ENCODE measurements at regions not wholly inside any gene's neighbourhood (a gene's known extent, or its start where the extent isn't known, plus 50 kb on each side); places are given as distances from the start of the nearest gene placed in this dataset.

- H3K4me1 ChIP-seq (ENCODE audit: control insufficient read depth in 2 of 2, insufficient read depth in 2 of 2, low read length in 2 of 2) = no peaks in the 10 kb centered on the region
- no peak overlapping the region for H3K4me3 Mint-ChIP-seq
- H3K27ac ChIP-seq (ENCODE audit: low read length in 2 of 2) = no peak overlapping the region
- no peak for ATAC-seq (ENCODE audit: low read depth)
- no peak for TF ChIP-seq EZH2 (IDR thresholded peaks at IDR 0.05; ENCODE audit: borderline replicate concordance, insufficient read depth, low read depth, low read length, poor library complexity, severe bottlenecking)
- TF ChIP-seq CTCF (IDR thresholded peaks at IDR 0.05) = no peak
- no peaks in the 10 kb centered on the region for H3K4me1 Mint-ChIP-seq
- no peak overlapping the region for H3K27ac Mint-ChIP-seq
- H4K20me1 ChIP-seq (ENCODE audit: control insufficient read depth, insufficient read depth, low read length, poor library complexity, severe bottlenecking) = no peaks in the 10 kb centered on the region
- intact Hi-C loops (cut with micrococcal nuclease) = no loop called here
- ChIA-PET POLR2A (no interaction called here), CTCF (no interaction called here)
- H3K27me3 Mint-ChIP-seq = peaks cover 14% of the 10 kb centered on the region
- no peak for DNase-seq
- no peak overlapping the region for H2AFZ ChIP-seq (ENCODE audit: insufficient read depth, low read depth, low read length, poor library complexity, severe bottlenecking)
- no peaks in the 10 kb centered on the region for H3K9me3 ChIP-seq (ENCODE audit: control extremely low read depth in 1 of 3, control insufficient read depth in 2 of 3, insufficient read depth in 1 of 3, low read length in 2 of 3)
- no peak overlapping the region for H3K9ac ChIP-seq (ENCODE audit: low read length)
- no peaks in the 10 kb centered on the region for H3K9me3 Mint-ChIP-seq (ENCODE audit: insufficient read depth)
- no peak overlapping the region for H3K4me3 ChIP-seq (ENCODE audit: control extremely low read depth in 1 of 5, extremely low read depth in 1 of 5, insufficient read depth in 1 of 5, low read depth in 2 of 5, low read length in 4 of 5)
- H3K4me2 ChIP-seq (replicated peaks; ENCODE audit: low read depth, low read length, poor library complexity, severe bottlenecking) = no peak overlapping the region
- H3K79me2 ChIP-seq (ENCODE audit: control insufficient read depth, insufficient read depth, low read length) = no peaks in the 10 kb centered on the region
- peaks cover 0 to 11% (median 0%) of the 10 kb centered on the region in 4 experiments for H3K27me3 ChIP-seq (replicated peaks in 1 of 4; ENCODE audit: control extremely low read depth in 1 of 4, control insufficient read depth in 3 of 4, insufficient read depth in 4 of 4, low read length in 3 of 4)
- H3K36me3 ChIP-seq (replicated peaks in 1 of 2; ENCODE audit: control extremely low read depth in 1 of 2, control insufficient read depth in 1 of 2, extremely low read depth in 1 of 2, insufficient read depth in 2 of 2, low read length in 1 of 2) = no peaks in the 10 kb centered on the region
Measured at GRCh38 chrX:14083783-14084182, 54.1 kb upstream of the GEMIN8 start.

GRCh38 chrX:14079891-14080430, 50.3 kb upstream of the GEMIN8 start:
- no peaks in the 10 kb centered on the region for H3K79me2 ChIP-seq (ENCODE audit: control insufficient read depth, insufficient read depth, low read length)
- H3K36me3 ChIP-seq (replicated peaks in 1 of 2; ENCODE audit: control extremely low read depth in 1 of 2, control insufficient read depth in 1 of 2, extremely low read depth in 1 of 2, insufficient read depth in 2 of 2, low read length in 1 of 2) = no peaks in the 10 kb centered on the region
- WGBS (ENCODE audit: insufficient coverage) = no CpG with 5 or more reads among the region's 2 CpGs
- H3K27me3 ChIP-seq (replicated peaks in 1 of 4; ENCODE audit: control extremely low read depth in 1 of 4, control insufficient read depth in 3 of 4, insufficient read depth in 4 of 4, low read length in 3 of 4) = peaks cover 0 to 12% (median 0%) of the 10 kb centered on the region in 4 experiments
- H3K4me3 ChIP-seq (ENCODE audit: control extremely low read depth in 1 of 5, extremely low read depth in 1 of 5, insufficient read depth in 1 of 5, low read depth in 2 of 5, low read length in 4 of 5) = no peak overlapping the region
- no peaks in the 10 kb centered on the region for H4K20me1 ChIP-seq (ENCODE audit: control insufficient read depth, insufficient read depth, low read length, poor library complexity, severe bottlenecking)
- no peak overlapping the region for H3K4me2 ChIP-seq (replicated peaks; ENCODE audit: low read depth, low read length, poor library complexity, severe bottlenecking)
- DNase-seq (no peak), ATAC-seq (ENCODE audit: low read depth) (no peak)
- CTCF ChIA-PET = no interaction called here
- no peak for TF ChIP-seq CTCF (IDR thresholded peaks at IDR 0.05)
- TF ChIP-seq EZH2 (IDR thresholded peaks at IDR 0.05; ENCODE audit: borderline replicate concordance, insufficient read depth, low read depth, low read length, poor library complexity, severe bottlenecking) = no peak
- peaks cover 9% of the 10 kb centered on the region for H3K27me3 Mint-ChIP-seq
- intact Hi-C loops (cut with micrococcal nuclease) = no loop called here
- no peaks in the 10 kb centered on the region for H3K4me1 Mint-ChIP-seq
- no peaks in the 10 kb centered on the region for H3K4me1 ChIP-seq (ENCODE audit: control insufficient read depth in 2 of 2, insufficient read depth in 2 of 2, low read length in 2 of 2)
- POLR2A ChIA-PET = no interaction called here
- H3K9me3 ChIP-seq (ENCODE audit: control extremely low read depth in 1 of 3, control insufficient read depth in 2 of 3, insufficient read depth in 1 of 3, low read length in 2 of 3) = no peaks in the 10 kb centered on the region
- no peak overlapping the region for H2AFZ ChIP-seq (ENCODE audit: insufficient read depth, low read depth, low read length, poor library complexity, severe bottlenecking)
- H3K9ac ChIP-seq (ENCODE audit: low read length) = no peak overlapping the region
- no peak overlapping the region for H3K27ac ChIP-seq (ENCODE audit: low read length in 2 of 2)
- H3K9me3 Mint-ChIP-seq (ENCODE audit: insufficient read depth) = no peaks in the 10 kb centered on the region
- no peak overlapping the region for H3K27ac Mint-ChIP-seq
- H3K4me3 Mint-ChIP-seq = no peak overlapping the region

Measured in B cell (primary cell).